ENCODE measurements at regions not wholly inside any gene's neighbourhood (a gene's known extent, or its start where the extent isn't known, plus 50 kb on each side); places are given as distances from the start of the nearest gene placed in this dataset.

DNA sequence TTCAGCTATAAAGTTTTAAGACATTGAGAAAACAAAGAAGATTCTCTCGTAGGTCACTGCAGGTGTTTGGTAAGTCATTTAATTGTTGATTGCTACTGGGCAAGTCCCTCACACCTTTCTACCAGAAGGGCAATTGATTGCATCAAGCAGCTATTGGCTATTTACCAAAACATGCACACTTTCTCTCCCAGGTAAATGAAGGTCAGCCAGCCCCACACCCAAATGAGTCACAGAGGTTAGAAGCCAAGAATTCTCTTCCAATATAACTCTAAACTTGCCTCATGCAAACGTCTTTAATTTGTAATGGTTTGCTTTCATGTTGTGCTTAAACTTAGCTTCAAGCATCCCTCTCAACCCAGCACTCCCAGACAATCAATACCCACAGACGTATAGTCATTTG lies 475.3 kb upstream of the ADGRL2 start:
- ATAC-seq (no peak), DNase-seq (no peak)
- intact Hi-C loops (cut with DNase I; ENCODE audit: low total_unique reads) (no loop called here), in situ Hi-C loops (cut with MboI; ENCODE audit: low sequenced_read_pairs in 4 of 4) (no loop called here)
- Histone ChIP-seq H3K9me3 (no peaks in the 10 kb centered on the region), H3K4me1 (no peaks in the 10 kb centered on the region), H3K4me3 (no peak overlapping the region), H3K27ac (no peak overlapping the region), H3K36me3 (no peaks in the 10 kb centered on the region), H3K27me3 (no peaks in the 10 kb centered on the region)
- TF ChIP-seq, protein P1, sequence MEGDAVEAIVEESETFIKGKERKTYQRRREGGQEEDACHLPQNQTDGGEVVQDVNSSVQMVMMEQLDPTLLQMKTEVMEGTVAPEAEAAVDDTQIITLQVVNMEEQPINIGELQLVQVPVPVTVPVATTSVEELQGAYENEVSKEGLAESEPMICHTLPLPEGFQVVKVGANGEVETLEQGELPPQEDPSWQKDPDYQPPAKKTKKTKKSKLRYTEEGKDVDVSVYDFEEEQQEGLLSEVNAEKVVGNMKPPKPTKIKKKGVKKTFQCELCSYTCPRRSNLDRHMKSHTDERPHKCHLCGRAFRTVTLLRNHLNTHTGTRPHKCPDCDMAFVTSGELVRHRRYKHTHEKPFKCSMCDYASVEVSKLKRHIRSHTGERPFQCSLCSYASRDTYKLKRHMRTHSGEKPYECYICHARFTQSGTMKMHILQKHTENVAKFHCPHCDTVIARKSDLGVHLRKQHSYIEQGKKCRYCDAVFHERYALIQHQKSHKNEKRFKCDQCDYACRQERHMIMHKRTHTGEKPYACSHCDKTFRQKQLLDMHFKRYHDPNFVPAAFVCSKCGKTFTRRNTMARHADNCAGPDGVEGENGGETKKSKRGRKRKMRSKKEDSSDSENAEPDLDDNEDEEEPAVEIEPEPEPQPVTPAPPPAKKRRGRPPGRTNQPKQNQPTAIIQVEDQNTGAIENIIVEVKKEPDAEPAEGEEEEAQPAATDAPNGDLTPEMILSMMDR (IDR thresholded peaks at IDR 0.05 in 4 of 5, conservative IDR thresholded peaks at IDR 0.05 in 1 of 5): no peak
- TF ChIP-seq POLR2A (IDR thresholded peaks at IDR 0.05): no peak

DNA sequence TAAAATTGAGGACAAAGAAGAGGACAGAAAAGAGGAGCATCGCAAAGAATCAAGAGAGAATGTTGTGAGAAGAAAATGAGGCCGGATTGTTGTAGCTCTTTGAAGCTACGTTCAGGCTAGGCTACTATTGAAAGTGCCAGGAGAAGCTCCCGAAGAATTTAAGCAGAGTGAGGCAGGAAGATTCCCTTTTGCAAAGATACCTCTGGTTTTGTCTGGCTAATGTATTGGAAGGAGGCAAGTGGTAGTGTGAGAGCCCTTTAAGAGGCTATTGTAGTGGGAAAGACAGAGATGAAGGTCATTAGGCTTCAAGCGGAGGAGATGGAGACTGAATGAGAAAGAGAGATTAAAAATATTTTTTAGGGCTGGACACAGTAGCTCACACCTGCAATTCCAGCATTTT lies 476.9 kb upstream of the ADGRL2 start:
- TF ChIP-seq POLR2A (IDR thresholded peaks at IDR 0.05): no peak
- TF ChIP-seq, protein P1 (IDR thresholded peaks at IDR 0.05 in 4 of 5, conservative IDR thresholded peaks at IDR 0.05 in 1 of 5): no peak
- H3K36me3 ChIP-seq: no peaks in the 10 kb centered on the region
- H3K27ac ChIP-seq: no peak overlapping the region
- no peak overlapping the region for H3K4me3 ChIP-seq
- in situ Hi-C loops (cut with MboI; ENCODE audit: low sequenced_read_pairs in 4 of 4): no loop called here
- ATAC-seq (no peak), DNase-seq (no peak)
- no peaks in the 10 kb centered on the region for H3K4me1 ChIP-seq
- intact Hi-C loops (cut with DNase I; ENCODE audit: low total_unique reads): no loop called here
- no peaks in the 10 kb centered on the region for H3K27me3 ChIP-seq
- H3K9me3 ChIP-seq: no peaks in the 10 kb centered on the region

DNA sequence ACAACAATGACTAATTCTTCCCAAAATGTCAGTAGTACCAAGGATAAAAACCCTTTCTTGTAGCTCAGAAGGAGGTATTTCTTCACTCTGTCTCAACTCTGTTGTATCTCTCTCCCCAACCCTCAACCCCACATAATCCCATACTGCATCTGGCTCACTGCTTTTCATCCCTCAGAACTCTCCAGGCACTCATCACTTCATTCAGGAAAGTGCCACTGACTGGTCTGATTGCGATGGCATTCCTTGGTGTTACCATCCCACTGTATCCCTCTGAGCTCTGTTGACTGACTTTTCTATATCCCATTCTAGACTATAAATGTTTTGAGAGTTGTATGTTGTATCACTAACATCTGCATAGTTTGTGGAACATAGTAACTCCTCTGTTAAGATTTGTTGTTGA lies 483.5 kb upstream of the ADGRL2 start:
- Histone ChIP-seq H3K27me3 (no peaks in the 10 kb centered on the region), H3K9me3 (no peaks in the 10 kb centered on the region), H3K4me1 (no peaks in the 10 kb centered on the region), H3K27ac (no peak overlapping the region), H3K4me3 (no peak overlapping the region), H3K36me3 (no peaks in the 10 kb centered on the region)
- TF ChIP-seq, protein P1 (IDR thresholded peaks at IDR 0.05 in 4 of 5, conservative IDR thresholded peaks at IDR 0.05 in 1 of 5): no peak
- TF ChIP-seq POLR2A (IDR thresholded peaks at IDR 0.05): no peak
- no peak for ATAC-seq
- intact Hi-C loops (cut with DNase I; ENCODE audit: low total_unique reads): no loop called here
- no peak for DNase-seq
- in situ Hi-C loops (cut with MboI; ENCODE audit: low sequenced_read_pairs in 4 of 4): no loop called here

DNA sequence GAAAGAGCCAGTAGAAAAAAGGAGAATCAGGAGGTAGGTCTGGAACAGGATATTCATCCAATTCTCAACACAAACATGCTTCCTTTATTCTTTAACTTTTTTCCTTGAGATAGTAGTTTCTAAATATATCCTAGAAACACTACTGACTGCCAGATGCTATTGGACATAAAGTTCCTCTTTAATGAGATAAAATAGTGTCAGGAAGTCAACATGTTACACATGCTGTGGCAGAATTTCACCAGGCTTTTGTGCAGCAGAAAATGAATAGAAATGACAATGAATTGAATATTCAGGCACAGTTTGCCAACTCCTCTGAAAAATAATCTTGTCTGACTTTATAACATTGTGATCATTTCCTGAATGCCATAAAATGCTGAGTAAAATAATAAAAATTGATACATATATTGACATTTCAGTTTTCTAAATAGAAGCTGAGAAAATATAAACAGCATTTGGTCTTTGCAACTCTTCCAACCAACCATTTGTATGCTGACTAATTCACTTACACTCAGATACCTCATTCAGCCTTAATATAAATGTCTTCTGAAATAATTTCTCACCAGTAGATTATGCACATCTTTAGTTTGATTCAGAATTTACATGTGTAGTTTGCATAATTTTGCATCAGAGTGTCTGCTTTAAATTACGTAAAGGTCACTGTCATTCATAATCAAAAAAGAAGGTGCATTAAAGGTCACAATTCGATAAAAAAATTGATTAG lies 486.1 kb upstream of the ADGRL2 start:
- no peaks in the 10 kb centered on the region for H3K9me3 ChIP-seq
- intact Hi-C loops (cut with DNase I; ENCODE audit: low total_unique reads): no loop called here
- H3K4me3 ChIP-seq: no peak overlapping the region
- TF ChIP-seq, protein P1 (IDR thresholded peaks at IDR 0.05 in 4 of 5, conservative IDR thresholded peaks at IDR 0.05 in 1 of 5): no peak
- TF ChIP-seq POLR2A (IDR thresholded peaks at IDR 0.05): no peak
- no peaks in the 10 kb centered on the region for H3K27me3 ChIP-seq
- no peaks in the 10 kb centered on the region for H3K36me3 ChIP-seq
- in situ Hi-C loops (cut with MboI; ENCODE audit: low sequenced_read_pairs in 4 of 4): no loop called here
- H3K27ac ChIP-seq: no peak overlapping the region
- no peak for ATAC-seq
- no peaks in the 10 kb centered on the region for H3K4me1 ChIP-seq
- no peak for DNase-seq

DNA sequence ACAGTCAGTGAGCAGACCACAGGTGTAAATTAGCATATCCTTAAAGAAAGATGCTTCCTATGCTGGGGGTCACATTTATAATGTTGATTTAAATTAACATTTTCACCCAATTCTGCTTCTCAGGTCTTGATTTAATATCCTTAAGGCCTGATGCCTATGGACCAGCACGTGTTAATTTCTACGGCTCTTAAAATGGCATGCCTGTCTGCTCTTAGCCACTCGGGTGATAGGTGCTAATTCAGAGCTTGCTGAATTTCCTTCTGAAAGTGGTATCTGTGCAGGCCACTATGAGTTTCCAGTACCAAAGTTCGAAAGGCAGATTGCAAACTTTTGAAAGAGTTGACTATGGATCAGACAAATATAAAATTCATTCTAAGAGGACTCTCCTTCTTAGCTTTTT lies 487.4 kb upstream of the ADGRL2 start:
- TF ChIP-seq, protein P1 (IDR thresholded peaks at IDR 0.05 in 4 of 5, conservative IDR thresholded peaks at IDR 0.05 in 1 of 5): no peak
- no peak for TF ChIP-seq POLR2A (IDR thresholded peaks at IDR 0.05)
- in situ Hi-C loops (cut with MboI; ENCODE audit: low sequenced_read_pairs in 4 of 4) (no loop called here), intact Hi-C loops (cut with DNase I; ENCODE audit: low total_unique reads) (no loop called here)
- no peaks in the 10 kb centered on the region for H3K36me3 ChIP-seq
- no peak for ATAC-seq
- DNase-seq: no peak
- H3K4me1 ChIP-seq: no peaks in the 10 kb centered on the region
- no peaks in the 10 kb centered on the region for H3K9me3 ChIP-seq
- H3K27me3 ChIP-seq: no peaks in the 10 kb centered on the region
- H3K4me3 ChIP-seq: no peak overlapping the region
- no peak overlapping the region for H3K27ac ChIP-seq
